DND-41 (cell line): ENCODE measurements at regions not wholly inside any gene's neighbourhood (a gene's known extent, or its start where the extent isn't known, plus 50 kb on each side); places are given as distances from the start of the nearest gene placed in this dataset.

Source experiments
- CTCF ChIP-seq: IDR thresholded peaks from 2 replicates; pipeline ENCODE4 v1.5.1; 2012; ENCODE audit warnings: borderline replicate concordance, low read length, moderate library complexity, mild to moderate bottlenecking; ENCODE audit not compliant: poor library complexity, severe bottlenecking; ENCODE audit errors: extremely low read depth
- EZH2 ChIP-seq: IDR thresholded peaks from 3 replicates; pipeline ENCODE4 v1.6.1; 2012; ENCODE audit warnings: borderline replicate concordance, low read depth, mild to moderate bottlenecking, moderate library complexity, low read length, inconsistent platforms; ENCODE audit not compliant: severe bottlenecking

- TF ChIP-seq CTCF = no peak
- no peak for TF ChIP-seq EZH2
Measured at GRCh38 chr13:90222758-90223157, 1124.7 kb upstream of the MIR17HG start.
